Ovary (tissue), 7 donors: ENCODE measurements at regions not wholly inside any gene's neighbourhood (a gene's known extent, or its start where the extent isn't known, plus 50 kb on each side); places are given as distances from the start of the nearest gene placed in this dataset.

Experiments
- DNase-seq, 5 donors: peaks; one replicate each; pipeline ENCODE4 v3.0.0-alpha.2; 2019 to 2020
- H3K27ac ChIP-seq, 2 donors: fragments of 200-600 bp; one replicate each; pipeline versions ENCODE4 v1.5.1 to v1.8.0; 2019 to 2022
- H3K27me3 ChIP-seq: fragments of 200-600 bp; one replicate; pipeline ENCODE4 v1.8.0; 2022
- H3K36me3 ChIP-seq: fragments of 200-600 bp; sonication (generic); one replicate; pipeline ENCODE4 v1.5.1; 2019
- H3K4me1 ChIP-seq: one replicate; pipeline ENCODE4 v1.8.1; 2013; ENCODE audit warnings: mild to moderate bottlenecking, moderate library complexity; ENCODE audit not compliant: insufficient read depth
- H3K4me3 ChIP-seq: fragments of 200-600 bp; sonication (generic); one replicate; pipeline ENCODE4 v1.5.1; 2017
- H3K9me3 ChIP-seq, 2 donors: fragments of 200-600 bp in 1 of 2; sonication (generic) in 1 of 2; one replicate each; pipeline versions ENCODE4 v1.5.1 to v1.8.1; 2013 to 2019; ENCODE audit warnings: mild to moderate bottlenecking in 1 of 2, moderate library complexity in 1 of 2
- EP300 ChIP-seq: sonication (generic); formaldehyde crosslinking; IDR thresholded peaks from one replicate; pipeline ENCODE4 v1.6.1; 2017; ENCODE audit warnings: antibody characterized with exemption
- POLR2A ChIP-seq: fragments of 450-650 bp; IDR thresholded peaks from one replicate; pipeline ENCODE4 v1.6.1; 2017; ENCODE audit warnings: antibody characterized with exemption, mild to moderate bottlenecking, moderate library complexity
- WGBS, 3 donors: extraction: QIAGEN DNeasy Blood & Tissue Kit in 1 of 3; methylation state at CpG; one replicate each; pipeline versions ENCODE4 v1.1.5 to v1.1.7; 2013 to 2017; 5-methylcytosine and 5-hydroxymethylcytosine counted together
- intact Hi-C, 4 donors: fragments of 100-400 bp; cut with DNase I; formaldehyde crosslinking; loops; one replicate each; pipeline versions ENCODE4 v1.11.0 to v1.15.1; 2022 to 2023
- TF ChIP-seq, protein P1 (sequence below), 3 donors: fragments of 450-650 bp in 2 of 3; fragments of 200-600 bp in 1 of 3; IDR thresholded peaks; one replicate each; pipeline versions ENCODE4 v1.5.1 to v1.8.0; 2016 to 2022; ENCODE audit warnings: antibody characterized with exemption in 3 of 3, mild to moderate bottlenecking in 1 of 3
- donor health status: DM: no; HTN: no; CAD: no; lungs with moderate emphysema.
- donor health status: DM: no; HTN: no; CAD: no.
- donor health status: Bipolar disorder and iron deficiency.
- donor health status: DM: no; HTN: no; CAD: no.
- donor health status: DM: yes; HTN: yes; CAD: no.

DNA sequence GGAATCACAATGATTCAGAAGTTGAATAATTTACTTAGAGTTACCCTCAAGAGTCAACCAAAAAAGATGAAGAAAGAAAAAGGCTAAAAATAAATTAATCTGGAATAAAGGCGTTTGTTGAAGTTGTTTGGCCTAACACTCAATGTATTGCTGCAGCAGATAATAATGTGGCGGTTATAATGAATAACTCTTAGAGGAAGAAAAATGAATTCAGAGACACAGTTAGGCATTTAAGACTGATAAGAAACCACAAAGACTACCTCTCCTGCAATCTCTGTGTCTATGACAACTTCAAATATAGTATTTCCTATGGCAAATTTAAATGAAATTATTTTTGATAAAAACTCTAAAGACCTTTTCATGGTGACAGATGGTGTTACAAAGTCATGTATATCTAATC, 1369.1 kb upstream of the AGA start:
- no peak overlapping the region for H3K27ac ChIP-seq
- no peaks in the 10 kb centered on the region for H3K36me3 ChIP-seq
- intact Hi-C loops = no loop called here
- DNase-seq = no peak
- H3K4me1 ChIP-seq = no peaks in the 10 kb centered on the region
- H3K27me3 ChIP-seq = no peaks in the 10 kb centered on the region
- H3K9me3 ChIP-seq = no peaks in the 10 kb centered on the region
- WGBS, 3 donors = 45 to 68% (median 56%) methylated on average over 2 of the region's 2 CpGs
- TF ChIP-seq EP300 = no peak
- TF ChIP-seq, protein P1, sequence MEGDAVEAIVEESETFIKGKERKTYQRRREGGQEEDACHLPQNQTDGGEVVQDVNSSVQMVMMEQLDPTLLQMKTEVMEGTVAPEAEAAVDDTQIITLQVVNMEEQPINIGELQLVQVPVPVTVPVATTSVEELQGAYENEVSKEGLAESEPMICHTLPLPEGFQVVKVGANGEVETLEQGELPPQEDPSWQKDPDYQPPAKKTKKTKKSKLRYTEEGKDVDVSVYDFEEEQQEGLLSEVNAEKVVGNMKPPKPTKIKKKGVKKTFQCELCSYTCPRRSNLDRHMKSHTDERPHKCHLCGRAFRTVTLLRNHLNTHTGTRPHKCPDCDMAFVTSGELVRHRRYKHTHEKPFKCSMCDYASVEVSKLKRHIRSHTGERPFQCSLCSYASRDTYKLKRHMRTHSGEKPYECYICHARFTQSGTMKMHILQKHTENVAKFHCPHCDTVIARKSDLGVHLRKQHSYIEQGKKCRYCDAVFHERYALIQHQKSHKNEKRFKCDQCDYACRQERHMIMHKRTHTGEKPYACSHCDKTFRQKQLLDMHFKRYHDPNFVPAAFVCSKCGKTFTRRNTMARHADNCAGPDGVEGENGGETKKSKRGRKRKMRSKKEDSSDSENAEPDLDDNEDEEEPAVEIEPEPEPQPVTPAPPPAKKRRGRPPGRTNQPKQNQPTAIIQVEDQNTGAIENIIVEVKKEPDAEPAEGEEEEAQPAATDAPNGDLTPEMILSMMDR (IDR thresholded peaks at IDR 0.05) = no peak
- no peak for TF ChIP-seq POLR2A
- no peak overlapping the region for H3K4me3 ChIP-seq

DNA sequence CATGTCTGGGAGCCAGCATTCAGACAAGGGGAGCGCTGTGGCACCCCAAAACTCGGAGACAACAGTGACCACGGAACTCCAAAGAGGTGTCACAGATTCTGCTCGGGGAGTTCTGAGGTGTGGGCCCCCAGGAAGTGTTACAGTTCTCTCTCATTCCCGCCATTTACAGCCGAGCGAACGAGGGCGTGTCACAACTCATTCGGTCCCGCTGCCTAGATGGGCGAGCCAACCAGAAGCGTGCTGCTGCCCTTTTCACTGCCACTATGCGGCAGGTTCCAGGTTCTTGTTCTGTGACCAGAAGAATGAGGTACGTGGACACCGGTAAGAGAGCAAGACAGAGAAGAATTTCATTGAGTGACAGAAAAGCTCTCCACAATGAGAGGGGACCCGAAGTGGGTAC, 1370.6 kb upstream of the AGA start:
- no peaks in the 10 kb centered on the region for H3K27me3 ChIP-seq
- no peaks in the 10 kb centered on the region for H3K4me1 ChIP-seq
- no peak for TF ChIP-seq EP300
- TF ChIP-seq POLR2A = no peak
- TF ChIP-seq, protein P1 (IDR thresholded peaks at IDR 0.05) = no peak
- H3K36me3 ChIP-seq = no peaks in the 10 kb centered on the region
- intact Hi-C loops = no loop called here
- no peaks in the 10 kb centered on the region for H3K9me3 ChIP-seq
- WGBS, 3 donors = 95 to 97% (median 96%) methylated on average over 17 of the region's 17 CpGs
- no peak overlapping the region for H3K27ac ChIP-seq
- H3K4me3 ChIP-seq = no peak overlapping the region
- DNase-seq = no peak

DNA sequence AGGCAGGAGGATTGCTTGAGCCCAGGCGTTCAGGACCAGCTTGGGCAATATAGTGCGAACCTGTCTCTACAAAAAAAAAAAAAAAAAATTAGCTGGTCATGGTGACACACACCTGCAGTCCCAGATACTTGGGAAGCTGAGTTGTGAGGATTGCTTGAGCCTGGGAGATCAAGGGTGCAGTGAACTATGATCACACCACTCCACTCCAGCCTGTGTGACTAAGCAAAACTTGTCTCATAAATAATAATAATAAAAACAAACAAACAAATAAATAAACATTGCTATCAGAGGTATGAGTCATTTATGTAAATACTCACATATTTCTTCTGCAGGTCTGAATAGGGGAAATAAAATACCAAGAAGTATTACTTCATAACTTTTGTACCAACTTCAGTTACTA, 1372.7 kb upstream of the AGA start:
- no peak overlapping the region for H3K27ac ChIP-seq
- H3K27me3 ChIP-seq = no peaks in the 10 kb centered on the region
- WGBS, 3 donors = 87 to 92% (median 90%) methylated on average over 2 of the region's 2 CpGs
- H3K9me3 ChIP-seq = no peaks in the 10 kb centered on the region
- H3K4me3 ChIP-seq = no peak overlapping the region
- H3K36me3 ChIP-seq = no peaks in the 10 kb centered on the region
- TF ChIP-seq POLR2A (no peak), EP300 (no peak)
- TF ChIP-seq, protein P1 (IDR thresholded peaks at IDR 0.05) = no peak
- no peaks in the 10 kb centered on the region for H3K4me1 ChIP-seq
- no peak for DNase-seq
- intact Hi-C loops = no loop called here

DNA sequence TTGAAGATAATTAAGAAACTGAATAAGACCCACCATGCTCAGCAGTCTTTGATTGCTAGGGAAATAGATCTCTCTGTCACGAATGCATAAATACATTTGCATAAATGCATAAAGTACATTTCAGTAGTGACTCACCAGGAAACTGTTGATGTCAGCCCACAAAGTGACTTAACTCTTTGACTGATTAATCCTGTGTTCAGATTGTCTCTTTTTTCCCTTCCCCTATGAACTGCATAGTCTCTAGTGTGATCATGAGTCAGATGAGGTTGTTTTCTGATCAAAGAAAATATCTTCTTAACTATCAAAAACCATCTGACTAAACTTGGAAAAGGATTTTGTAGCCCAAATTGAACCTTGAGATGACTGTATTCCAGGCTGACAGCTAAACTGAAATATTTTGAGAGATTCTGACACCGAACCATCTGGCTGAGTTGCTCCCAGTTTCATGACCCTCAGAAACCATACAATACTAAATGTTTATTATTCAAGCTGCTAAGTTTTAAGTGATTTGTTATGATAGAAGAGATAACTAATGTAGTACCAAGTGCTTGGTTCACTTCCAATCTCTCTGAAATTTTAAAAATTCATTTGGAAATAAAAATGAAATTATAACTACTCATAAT, 1381.5 kb upstream of the AGA start:
- no peak for DNase-seq
- H3K36me3 ChIP-seq = no peaks in the 10 kb centered on the region
- no peaks in the 10 kb centered on the region for H3K27me3 ChIP-seq
- intact Hi-C loops = no loop called here
- WGBS, 3 donors = 80 to 87% (median 81%) methylated on average over 2 of the region's 2 CpGs
- no peaks in the 10 kb centered on the region for H3K9me3 ChIP-seq
- H3K4me3 ChIP-seq = no peak overlapping the region
- no peak overlapping the region for H3K27ac ChIP-seq
- TF ChIP-seq EP300 (no peak), POLR2A (no peak)
- TF ChIP-seq, protein P1 (IDR thresholded peaks at IDR 0.05) = no peak
- no peaks in the 10 kb centered on the region for H3K4me1 ChIP-seq
